ENCODE measurements at regions not wholly inside any gene's neighbourhood (a gene's known extent, or its start where the extent isn't known, plus 50 kb on each side); places are given as distances from the start of the nearest gene placed in this dataset.
"Not testable (repeated sequence)": the region's sequence is repeated elsewhere in the genome, so short reads cannot be mapped to it uniquely, and the experiment has no call there.

DNA sequence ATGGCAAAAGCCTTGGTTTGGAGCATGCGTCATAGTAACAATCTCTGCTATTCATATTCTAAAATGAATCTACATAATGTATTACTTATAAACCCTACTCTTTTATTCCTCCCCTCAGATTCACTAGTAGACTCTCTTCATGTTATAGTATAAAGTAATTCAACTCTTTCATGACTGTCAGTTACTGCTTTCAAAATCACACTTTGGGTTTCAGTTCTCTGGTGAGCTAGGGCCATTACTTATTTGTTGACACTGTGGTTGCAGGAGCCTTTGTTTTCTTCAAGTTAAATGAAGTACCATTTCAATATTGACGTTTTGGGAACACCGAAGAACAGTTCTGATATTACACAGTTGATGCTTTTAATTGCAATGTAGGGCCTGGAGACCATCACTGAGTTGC lies 378.4 kb downstream of the DDX10 start:
- no peak for DNase-seq (ENCODE audit: low spot score)

DNA sequence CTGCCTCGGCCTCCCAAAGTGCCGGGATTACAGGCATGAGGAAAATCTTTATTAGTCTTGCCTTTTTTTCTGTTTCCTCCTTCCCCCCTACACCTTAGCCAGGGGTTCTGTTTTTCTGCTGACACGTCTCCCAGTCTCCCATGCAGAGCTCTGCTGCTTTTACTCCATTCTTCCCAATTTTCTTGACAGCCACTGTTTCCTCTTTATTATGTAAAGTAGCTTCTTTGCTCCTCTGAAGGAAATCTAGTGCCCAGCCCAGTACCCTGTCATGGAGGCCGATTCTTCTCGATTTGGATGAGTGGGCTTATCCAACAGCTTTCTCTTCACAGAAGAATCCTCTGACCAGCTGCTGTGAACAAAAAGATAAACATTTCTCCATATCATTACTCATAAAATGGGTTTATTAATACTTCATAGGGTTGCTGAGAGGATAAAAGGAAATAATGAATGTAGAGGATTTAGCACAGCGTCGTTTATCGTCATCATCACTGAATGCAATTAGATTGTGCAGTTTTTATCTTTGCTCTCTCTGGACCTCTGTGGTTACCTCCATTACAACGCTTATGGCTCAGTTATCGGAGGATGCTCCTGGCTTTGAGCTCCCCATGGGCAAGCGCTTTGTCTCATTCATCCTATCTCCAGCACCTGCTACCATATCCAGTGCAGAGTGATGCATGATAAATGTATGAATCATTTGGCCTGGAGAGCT lies 375.6 kb upstream of the C11orf87 start:
- DNase-seq (ENCODE audit: low spot score): peak; percentile 41

DNA sequence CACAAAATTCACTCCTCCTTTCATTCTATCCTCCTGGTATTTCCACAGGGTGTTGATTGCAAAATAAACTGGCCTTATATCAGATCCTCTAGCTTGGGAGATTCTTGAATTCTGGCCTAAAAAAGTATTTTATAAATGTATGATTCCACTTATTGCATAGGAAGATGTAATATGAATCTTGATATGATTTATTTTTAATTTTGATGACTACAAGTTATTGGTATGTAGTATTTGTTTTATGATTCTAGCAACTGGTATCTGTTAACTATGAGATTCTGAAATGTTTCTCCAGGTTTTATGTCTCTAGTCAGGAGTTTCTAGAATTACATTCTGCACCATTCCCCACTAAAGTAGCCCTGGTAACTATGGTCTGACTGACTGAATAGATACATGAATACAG lies 373.9 kb upstream of the C11orf87 start:
- no peak for DNase-seq (ENCODE audit: low spot score)

DNA sequence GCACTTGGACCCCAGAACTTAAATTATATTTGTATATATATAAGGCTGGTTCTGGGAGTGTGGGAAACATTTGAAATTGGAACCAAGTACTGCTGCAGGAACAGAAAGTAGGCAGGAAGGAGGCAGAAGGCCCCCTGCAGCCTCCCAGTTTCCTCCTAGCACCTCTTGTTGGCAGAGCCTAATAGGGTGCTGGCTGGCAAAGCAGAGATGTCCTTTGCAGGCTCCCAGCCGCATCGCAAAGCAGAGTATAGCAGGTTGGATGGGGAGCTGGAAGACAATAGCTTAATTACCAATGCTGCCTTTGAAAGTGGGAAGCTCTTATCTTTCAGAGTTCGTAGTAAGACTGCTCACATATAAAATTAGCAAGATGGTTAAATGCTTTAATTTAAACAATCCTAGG lies 370.8 kb upstream of the C11orf87 start:
- DNase-seq (ENCODE audit: low spot score): no peak

DNA sequence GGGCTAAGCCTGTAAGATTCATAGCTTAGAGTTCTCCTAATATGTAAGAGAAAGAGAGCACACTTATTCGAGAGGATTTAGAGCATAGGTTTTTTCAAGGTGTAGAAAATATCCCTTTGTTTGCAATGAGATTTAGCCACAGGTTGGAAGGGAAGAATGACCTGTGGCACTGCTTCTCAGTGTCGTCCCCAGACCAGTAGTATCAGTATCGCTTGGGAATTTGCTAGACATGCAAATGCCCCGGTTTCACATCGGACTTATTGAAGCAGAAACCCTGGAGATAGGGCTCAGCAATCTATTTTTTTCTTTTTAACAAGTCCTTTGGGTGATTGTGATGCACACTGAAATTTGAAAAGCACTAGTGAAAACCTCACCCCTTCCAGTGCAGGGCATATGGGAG lies 362.6 kb upstream of the C11orf87 start:
- no peak for DNase-seq (ENCODE audit: low spot score)

DNA sequence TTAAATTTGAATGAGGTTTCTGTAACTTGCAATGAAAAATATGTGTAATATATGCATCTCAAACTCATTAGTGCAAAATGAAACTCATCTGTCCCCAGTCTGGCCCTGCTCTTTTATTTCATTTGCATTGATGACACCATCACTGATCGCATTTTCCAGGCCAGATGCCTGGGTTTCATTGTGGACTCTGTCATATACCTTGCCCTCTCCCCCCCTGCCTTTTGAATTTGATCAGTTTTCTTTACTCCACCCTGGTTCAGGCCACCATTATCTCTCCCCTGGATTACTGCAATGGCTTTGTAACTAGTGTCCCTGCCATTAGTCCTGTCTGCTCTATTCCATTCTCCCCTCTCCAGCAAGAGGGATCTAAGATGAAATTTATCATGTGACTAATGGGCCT lies 360.6 kb upstream of the C11orf87 start:
- no peak for DNase-seq (ENCODE audit: low spot score)

DNA sequence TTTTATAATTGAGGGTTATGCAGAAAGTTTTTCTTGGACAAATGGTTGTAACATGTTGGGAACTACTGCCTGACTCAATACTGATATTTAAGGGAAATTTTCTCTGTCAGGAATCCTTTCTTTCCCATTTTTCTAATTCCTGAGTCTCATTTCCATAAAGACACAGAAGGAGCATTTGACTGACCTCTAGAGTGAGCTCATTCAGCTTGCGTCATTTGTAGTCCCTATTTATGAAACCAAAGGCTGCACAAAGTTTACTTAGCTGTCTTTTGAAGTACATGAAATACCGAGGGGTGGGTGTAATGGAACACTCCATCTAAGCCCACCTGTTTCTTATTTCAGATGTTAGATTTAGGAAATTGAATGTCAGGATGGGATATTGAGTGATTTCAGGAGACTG lies 359.5 kb upstream of the C11orf87 start:
- no peak for DNase-seq (ENCODE audit: low spot score)

DNA sequence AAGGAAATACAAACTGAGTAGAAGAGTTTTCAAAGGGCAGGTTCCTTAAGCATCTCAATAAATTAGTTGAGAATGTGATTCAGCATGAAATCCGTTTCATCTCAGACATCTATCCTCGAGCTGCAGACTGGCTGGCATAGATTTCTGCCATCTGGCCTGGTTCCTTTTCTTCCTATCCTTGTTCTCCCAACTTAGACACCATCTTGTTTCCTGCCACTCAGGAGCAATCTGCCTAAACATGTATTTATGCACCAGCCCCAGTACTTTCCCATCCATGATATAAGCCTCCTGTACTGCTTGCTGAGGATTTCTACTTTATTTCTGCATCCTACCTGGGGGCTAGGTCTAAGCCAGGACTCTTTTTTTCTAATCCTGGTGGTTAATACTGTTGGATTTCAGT lies 359.1 kb upstream of the C11orf87 start:
- DNase-seq (ENCODE audit: low spot score): no peak

DNA sequence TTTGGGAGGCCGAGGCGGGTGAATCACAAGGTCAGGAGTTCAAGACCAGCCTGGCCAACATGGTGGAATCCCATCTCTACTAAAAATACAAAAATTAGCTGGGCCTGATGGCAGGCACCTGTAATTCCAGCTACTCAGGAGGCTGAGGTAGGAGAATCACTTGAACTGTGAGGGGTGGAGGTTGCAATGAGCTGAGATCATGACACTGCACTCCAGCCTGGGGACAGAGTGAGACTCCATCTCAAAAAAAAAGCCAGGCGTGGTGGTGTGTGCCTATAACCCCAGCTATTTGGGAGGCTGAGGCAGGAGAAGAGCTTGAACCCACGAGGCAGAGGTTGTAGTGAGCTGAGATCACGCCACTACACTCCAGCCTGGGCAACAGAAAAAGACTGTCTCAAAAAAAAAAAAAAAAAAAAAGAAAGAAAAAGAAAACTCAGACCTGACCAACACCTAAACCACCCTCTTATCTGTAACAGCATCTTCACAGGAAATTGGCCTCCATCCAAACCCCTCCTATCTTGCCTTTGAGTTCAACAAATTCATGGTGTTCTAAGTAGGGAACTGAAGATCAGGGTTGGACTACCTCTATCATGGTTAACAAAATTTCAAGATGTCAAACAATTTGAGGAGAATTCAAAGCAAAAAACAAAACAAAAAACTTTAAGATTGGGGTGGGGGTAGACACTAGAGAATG lies 357.2 kb upstream of the C11orf87 start:
- not testable (repeated sequence) for DNase-seq (ENCODE audit: low spot score)

DNA sequence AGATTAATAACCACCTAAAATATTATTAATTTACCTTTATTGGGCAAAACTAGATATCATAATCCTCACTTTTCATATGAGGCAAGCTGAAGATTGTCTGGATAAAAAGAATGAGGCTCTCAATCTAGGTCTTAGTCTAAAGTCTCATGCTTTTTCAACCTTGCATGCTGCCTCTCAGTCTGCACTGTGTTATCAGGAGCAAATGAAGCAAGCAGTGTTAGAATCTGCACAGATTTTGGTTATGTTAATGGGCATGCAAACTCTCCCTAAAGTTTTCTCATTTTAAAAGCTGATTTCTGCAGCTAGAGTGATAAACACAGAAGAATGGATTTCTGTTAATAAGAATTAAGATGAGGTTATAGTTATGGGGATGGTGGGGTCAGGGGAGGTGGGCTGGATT lies 350.7 kb upstream of the C11orf87 start:
- no peak for DNase-seq (ENCODE audit: low spot score)

DNA sequence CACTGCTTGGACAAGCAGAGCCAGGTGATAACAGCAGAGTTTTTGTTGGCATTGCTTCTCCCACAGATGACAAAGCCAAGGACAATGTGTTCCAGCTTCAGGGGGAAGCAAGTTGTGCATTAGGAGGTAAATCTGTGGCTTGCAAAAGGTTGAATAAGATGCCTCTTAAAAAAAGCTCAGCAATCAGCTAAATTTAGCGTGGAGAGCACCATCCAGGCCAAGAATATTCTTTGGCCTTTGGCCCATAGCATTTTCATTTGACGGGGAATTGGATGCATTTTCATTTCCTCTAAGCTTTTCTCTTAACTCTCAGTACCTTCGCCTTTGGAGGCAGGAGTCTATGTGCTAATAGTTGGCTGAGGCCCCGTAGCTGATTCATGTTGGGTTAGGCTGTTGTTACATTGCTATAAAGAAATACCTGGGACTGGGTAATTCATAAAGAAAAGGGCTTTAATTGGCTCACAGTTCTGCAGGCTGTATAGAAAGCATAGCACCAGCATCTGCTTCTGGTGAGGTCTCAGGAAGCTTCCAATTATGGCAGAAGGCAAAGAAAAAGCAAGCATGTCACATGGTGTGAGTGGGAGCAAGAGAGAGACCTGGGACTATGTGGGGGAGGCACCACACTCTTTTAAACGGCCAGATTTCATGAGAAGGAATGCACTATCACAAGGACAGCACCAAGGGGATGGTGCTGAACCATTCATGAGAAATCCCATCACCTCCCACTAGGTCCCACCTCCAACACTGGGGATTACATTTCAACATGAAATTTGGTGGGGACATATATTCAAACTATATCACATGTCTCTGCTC lies 350.1 kb upstream of the C11orf87 start:
- DNase-seq (ENCODE audit: low spot score): no peak

DNA sequence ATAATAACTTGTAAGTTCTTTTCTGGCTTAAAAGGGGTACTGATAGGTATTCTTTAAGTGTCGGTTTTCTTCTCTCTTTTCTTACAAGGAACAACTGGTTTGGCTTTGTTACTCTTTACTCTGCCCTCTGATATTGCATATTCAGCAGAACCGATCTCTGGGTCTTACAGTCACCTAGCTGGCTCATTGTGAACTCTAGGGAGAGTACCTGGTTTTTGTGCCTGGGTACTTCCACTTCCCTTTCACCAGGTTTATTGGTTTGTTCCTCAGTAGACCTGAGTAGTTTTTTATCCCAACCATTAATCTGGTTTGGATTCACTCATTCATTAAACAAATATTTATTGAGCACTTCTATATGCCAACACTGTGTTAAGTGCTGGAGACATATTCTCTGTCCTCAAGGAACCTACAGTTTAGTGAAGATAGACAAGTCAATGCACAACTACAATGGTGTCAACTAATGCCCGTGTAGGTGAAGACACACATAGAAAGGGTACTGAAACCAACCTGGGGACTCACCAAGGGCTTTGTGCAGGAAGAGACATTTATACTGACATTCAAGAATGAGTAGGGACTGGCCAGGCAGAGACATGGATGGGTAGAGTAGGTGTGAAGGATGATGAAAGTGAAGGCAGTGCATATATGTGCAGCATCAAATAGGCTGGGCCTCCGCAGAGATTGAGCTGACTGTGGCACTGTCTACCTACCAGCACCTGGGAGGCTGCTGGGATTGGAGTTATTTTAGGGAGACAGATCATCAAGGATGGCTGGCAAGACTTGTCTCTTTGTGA lies 348.8 kb upstream of the C11orf87 start:
- no peak for DNase-seq (ENCODE audit: low spot score)

DNA sequence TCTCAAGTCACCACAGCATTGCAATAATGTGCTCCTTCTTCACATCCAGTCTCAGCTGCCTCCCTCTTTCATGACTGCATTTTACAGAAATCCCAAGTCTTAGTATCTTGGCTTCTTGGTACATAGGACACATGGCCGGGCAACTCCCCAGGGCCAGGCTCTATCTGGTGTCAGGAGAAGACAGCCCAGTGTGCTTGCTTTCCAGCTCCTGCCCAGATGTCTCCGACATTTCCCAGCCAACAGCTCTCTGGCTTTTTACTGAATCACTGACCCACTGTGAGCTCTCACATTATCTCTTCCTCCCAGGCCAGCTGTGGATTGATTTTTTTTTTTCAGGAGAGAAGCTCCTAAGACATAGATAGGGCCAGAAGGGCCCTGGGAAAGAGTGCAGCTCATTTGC lies 346.0 kb upstream of the C11orf87 start:
- DNase-seq (ENCODE audit: low spot score): no peak

DNA sequence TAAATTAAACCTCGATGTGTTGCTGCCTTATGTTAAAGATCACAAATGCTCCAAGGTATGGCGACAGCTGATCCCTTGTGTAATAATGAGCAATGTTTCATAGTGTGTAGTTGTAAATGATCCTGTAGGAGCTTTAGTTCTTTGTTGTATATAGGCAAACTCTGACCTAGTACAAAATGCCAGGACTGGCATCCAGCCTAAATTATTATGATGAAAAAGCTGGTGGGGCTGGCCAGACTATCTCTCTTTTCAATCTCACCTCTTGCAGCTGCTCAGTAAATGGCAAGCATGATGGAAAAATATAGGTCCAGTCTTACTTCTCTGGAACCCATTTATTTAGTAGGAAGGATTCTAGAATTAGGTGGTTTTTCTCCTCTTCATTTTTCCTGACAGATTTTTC lies 345.1 kb upstream of the C11orf87 start:
- no peak for DNase-seq (ENCODE audit: low spot score)

DNA sequence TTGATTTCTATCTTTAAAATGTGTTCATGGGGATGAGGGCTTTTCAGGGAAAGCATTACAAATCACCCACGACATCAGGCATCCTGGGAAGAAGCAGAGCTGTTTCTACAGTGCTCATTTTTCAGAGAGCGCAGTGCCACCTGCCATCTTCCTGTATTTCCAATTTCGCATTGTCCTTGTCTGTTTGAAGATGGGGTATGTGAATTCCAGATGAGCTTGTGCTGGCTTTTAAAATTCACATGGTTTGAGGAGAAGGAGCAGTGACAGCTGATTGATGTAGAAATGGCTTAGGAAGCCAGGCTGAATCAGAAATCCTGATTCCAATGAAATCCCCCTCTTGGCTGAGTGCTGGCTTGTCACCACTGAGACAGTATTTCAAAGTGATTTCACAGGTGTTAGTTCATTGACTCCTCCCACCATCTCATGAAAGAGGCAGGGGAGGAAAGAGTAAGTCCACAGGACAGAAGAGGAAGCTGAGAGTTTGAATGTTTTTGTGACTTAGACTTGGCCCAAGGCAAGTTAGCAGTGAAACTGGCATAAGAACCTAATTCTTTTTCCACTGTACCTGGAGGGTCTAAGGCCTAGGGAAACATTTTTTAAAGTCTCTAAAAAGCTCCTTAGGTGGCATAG lies 344.6 kb upstream of the C11orf87 start:
- DNase-seq (ENCODE audit: low spot score): no peak

DNA sequence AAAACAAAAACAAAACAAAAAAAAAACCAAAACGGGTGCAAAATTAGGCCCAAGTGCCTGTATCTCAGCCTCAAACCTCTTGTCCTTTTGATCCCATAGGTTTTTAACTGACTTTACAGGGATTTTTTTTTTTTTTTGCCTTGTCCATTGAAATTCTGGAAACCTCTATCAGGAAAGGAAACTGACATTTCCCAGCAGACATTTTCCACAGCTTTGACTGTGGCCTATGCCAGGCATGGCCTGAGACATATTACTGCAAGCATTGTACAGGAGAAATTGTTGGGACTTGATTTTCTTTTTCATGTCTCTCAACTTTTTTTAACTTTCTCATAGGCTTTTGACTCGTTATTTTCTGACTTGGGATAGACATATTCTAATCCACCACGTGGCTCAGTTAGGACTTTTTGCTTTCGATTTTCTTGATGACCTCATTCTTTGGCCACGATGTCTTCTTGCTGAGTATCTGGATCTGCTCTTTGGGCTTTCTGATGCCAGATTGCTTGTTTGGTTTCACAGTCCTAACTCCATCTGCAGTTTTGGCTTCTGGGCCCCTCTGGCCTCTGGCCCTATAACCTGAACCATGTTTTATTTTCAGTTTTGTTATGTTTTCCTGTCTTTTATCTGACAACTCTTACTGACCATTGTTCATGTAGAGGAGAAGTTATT lies 336.1 kb upstream of the C11orf87 start:
- DNase-seq (ENCODE audit: low spot score): no peak

DNA sequence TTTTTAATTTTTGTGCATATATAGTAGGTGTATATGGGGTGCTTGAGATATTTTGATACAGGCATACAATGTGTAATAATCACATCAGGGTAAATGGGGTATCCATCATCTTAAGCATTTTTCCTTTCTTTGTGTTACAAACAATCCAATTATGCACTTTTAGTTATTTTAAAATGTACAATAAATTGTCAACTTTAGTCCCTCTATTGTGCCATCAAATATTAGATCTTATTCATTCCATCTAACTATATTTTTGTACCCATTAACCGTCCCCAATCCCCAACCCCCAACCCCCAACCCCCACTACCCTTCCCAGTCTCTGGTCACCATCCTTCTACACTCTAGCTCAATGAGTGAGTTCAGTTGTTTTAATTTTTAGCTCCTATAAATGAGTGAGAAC lies 335.1 kb upstream of the C11orf87 start:
- no peak for DNase-seq (ENCODE audit: low spot score)

DNA sequence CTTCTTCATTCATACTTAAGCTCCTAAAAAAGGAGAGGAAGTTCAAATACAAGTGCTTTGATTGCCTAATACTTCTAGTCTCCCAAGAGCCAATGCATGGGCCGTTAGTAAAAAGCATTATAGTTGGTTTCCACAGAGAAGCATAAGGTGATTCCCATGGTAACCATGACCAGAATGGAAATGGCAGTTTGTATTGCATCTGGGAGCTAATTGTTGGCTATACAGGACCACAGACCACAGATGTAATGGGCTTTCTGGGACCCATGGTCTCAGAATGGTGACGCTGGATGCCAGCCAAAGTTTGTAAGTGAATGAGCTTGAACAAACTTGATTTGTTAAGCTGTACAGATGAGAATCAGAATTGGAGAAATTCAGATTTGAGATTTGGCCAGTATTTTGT lies 333.9 kb upstream of the C11orf87 start:
- DNase-seq (ENCODE audit: low spot score): no peak

DNA sequence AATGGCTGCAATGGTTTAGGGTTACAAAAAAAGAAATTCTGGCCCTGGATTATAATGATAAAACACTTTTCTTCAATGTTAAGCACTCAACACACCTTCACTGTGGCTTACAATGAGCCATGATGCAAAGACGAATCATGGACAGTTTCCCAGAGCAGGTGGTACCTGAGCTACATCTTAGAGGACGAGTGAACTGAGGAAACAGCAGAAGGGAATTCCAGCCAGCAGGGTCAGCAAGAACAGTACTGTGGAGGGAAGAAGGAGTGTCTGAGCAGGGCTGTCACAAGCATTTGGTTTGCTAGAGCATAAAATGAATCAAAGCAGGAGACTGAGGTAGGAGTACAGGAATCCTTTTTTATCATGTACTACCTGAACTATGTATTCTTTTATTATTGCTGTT lies 332.8 kb upstream of the C11orf87 start:
- DNase-seq (ENCODE audit: low spot score): no peak

DNA sequence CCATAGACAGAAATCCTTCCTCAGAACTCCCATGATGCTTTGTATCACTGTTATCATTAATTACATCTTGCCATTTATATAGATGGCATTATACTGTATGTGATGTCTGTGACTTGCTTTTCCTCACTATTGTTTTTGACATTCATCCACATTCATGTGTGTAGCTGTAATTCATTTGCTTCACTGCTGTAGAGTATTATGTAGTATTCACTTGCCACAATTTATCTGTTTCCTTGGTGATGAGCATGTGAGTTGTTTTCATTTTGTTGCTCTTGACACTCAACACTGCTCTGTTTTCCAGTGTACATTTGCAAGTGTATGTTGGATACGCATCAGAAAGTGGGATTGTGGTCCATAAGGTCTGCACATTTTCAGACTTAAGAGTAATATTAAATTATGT lies 328.6 kb upstream of the C11orf87 start:
- no peak for DNase-seq (ENCODE audit: low spot score)

DNA sequence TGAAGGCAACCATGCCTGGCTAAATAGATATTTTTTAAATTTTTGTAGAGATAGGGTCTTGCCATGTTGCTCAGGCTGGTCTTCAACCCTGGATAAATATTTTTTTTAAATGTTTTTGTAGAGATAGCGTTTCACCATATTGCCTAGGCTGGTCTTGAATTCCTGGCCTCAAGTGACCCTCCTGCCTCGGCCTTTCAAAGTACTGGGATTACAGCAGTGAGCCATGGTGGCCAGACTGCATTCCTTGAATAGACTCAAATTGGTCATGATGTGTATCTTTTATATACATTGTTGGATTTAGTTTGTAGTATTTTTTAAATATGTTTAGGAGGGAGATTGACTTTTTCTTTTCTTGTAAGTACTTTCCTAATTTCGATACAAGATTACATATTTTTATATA lies 325.7 kb upstream of the C11orf87 start:
- no peak for DNase-seq (ENCODE audit: low spot score)

All from iPS-NIHi11 (cell line).